SK-N-SH (cell line): ENCODE measurements at regions not wholly inside any gene's neighbourhood (a gene's known extent, or its start where the extent isn't known, plus 50 kb on each side); places are given as distances from the start of the nearest gene placed in this dataset.

Experiments
- EP300 ChIP-seq, 2 experiments: IDR thresholded peaks; 2 replicates each; pipeline versions ENCODE4 v1.4.0 to v1.6.1; 2012; ENCODE audit warnings: borderline replicate concordance in 1 of 2, low read depth in 1 of 2, low read length in 1 of 2
- JUND ChIP-seq: IDR thresholded peaks from 2 replicates; pipeline ENCODE4 v1.4.0; 2012
- POLR2AphosphoS5 ChIP-seq: IDR thresholded peaks from 2 replicates; pipeline ENCODE4 v1.6.1; 2012; ENCODE audit warnings: low read depth, low read length
- RAD21 ChIP-seq: IDR thresholded peaks from 2 replicates; pipeline ENCODE4 v1.6.1; 2012; ENCODE audit warnings: mild to moderate bottlenecking, low read length
- REST ChIP-seq: IDR thresholded peaks from 2 replicates; pipeline ENCODE4 v1.6.1; 2012; ENCODE audit warnings: mild to moderate bottlenecking, low read depth, low read length, moderate library complexity
- TEAD4 ChIP-seq: IDR thresholded peaks from 2 replicates; pipeline ENCODE4 v1.4.0; 2012; ENCODE audit warnings: mild to moderate bottlenecking, borderline replicate concordance; ENCODE audit not compliant: insufficient read depth
- TF ChIP-seq, protein P1 (sequence below): IDR thresholded peaks from 2 replicates; pipeline ENCODE4 v1.4.0; 2012; ENCODE audit warnings: low read depth
- TF ChIP-seq, protein P2 (sequence below): fragments of 200-600 bp; sonication (generic); IDR thresholded peaks from 2 replicates; pipeline ENCODE4 v1.6.1; 2017; ENCODE audit warnings: antibody characterized with exemption, mild to moderate bottlenecking, moderate library complexity

DNA sequence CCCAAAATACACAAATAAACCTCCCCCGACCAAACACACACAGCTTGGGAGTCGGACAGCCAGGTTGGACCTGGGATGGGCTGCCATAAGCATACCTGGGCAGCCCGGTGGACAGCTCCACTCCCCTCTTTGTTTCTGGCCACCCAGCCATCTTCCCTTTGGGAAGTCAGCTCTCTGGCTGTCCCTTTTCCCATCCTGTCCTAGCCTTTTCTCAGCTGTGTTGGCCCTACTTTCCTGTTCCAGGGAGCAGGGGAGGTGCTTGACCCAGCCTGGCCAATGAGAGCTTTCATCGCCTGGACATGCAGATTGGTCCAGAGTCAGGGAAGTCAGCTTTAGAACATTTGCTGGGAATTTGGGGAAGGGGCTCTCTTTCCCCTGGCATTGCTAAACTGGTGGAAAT, 68.7 kb upstream of the NECTIN1 start:
- TF ChIP-seq, protein P1, sequence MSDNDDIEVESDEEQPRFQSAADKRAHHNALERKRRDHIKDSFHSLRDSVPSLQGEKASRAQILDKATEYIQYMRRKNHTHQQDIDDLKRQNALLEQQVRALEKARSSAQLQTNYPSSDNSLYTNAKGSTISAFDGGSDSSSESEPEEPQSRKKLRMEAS, result no peak
- TF ChIP-seq, protein P2, sequence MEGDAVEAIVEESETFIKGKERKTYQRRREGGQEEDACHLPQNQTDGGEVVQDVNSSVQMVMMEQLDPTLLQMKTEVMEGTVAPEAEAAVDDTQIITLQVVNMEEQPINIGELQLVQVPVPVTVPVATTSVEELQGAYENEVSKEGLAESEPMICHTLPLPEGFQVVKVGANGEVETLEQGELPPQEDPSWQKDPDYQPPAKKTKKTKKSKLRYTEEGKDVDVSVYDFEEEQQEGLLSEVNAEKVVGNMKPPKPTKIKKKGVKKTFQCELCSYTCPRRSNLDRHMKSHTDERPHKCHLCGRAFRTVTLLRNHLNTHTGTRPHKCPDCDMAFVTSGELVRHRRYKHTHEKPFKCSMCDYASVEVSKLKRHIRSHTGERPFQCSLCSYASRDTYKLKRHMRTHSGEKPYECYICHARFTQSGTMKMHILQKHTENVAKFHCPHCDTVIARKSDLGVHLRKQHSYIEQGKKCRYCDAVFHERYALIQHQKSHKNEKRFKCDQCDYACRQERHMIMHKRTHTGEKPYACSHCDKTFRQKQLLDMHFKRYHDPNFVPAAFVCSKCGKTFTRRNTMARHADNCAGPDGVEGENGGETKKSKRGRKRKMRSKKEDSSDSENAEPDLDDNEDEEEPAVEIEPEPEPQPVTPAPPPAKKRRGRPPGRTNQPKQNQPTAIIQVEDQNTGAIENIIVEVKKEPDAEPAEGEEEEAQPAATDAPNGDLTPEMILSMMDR, result no peak
- TF ChIP-seq REST, result no peak
- TF ChIP-seq POLR2AphosphoS5, result no peak
- no peak for TF ChIP-seq RAD21
- no peak for TF ChIP-seq TEAD4
- TF ChIP-seq JUND, result no peak
- no peak for TF ChIP-seq EP300 (IDR thresholded peaks at IDR 0.05; ENCODE audit: borderline replicate concordance in 1 of 2, low read depth in 1 of 2, low read length in 1 of 2)
